ENCODE measurements at regions not wholly inside any gene's neighbourhood (a gene's known extent, or its start where the extent isn't known, plus 50 kb on each side); places are given as distances from the start of the nearest gene placed in this dataset.
A peak's percentile ranks its signal among the peaks of the same experiment; 100 is the strongest.

DNA sequence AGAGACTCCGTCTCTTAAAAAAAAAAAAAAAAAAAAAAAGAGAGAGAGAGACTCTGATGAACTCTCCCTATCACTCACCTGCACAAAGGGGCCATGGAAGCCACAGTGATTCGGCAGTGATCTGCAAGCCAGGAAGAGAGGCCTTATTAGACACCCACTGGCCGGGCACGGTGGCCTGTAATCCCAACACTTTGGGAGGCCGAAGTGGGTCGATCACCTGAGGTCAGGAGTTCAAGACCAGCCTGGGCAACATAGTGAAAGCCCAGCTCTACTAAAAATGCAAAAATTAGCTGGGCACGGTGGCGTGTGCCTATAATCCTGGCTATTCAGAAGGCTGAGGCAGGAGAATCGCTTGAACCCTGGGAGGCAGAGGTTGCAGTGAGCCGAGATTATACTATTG lies 198.5 kb upstream of the WSCD1 start:
- no peaks in the 10 kb centered on the region for H3K9me3 ChIP-seq
- intact Hi-C loops (cut with DNase I), result no loop called here
- WGBS, result 91% methylated on average over 10 of the region's 10 CpGs

DNA sequence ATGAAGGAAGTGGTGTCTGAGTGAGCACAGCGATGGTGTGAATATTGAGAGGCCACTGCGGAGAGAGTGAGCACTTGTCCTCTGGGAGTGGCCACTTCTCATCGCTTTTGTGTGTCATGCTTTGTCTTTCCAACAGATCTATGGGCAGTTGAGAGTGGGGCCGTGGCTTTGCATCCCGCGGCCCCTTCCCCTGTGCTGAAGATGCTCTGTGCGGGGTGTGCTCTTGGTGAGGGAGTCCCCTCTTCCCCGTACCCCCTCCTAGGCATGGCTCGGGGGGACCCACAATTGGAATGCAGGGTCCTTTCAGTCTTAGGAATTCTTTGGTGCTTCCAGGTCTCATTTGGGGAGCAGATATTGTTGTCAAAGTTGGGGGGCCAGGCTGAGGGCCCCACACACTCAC lies 197.3 kb upstream of the WSCD1 start:
- H3K9me3 ChIP-seq, result no peaks in the 10 kb centered on the region
- DNase-seq (ENCODE audit: extremely low spot score), result no peak
- H3K4me1 ChIP-seq, result peaks cover 0 to under 1% (median 0%) of the 10 kb centered on the region in 4 donors
- TF ChIP-seq POLR2AphosphoS5 (IDR thresholded peaks at IDR 0.05) (no peak), POLR2A (IDR thresholded peaks at IDR 0.05; ENCODE audit: low read depth) (no peak), EP300 (IDR thresholded peaks at IDR 0.05) (no peak)
- TF ChIP-seq, protein P1, sequence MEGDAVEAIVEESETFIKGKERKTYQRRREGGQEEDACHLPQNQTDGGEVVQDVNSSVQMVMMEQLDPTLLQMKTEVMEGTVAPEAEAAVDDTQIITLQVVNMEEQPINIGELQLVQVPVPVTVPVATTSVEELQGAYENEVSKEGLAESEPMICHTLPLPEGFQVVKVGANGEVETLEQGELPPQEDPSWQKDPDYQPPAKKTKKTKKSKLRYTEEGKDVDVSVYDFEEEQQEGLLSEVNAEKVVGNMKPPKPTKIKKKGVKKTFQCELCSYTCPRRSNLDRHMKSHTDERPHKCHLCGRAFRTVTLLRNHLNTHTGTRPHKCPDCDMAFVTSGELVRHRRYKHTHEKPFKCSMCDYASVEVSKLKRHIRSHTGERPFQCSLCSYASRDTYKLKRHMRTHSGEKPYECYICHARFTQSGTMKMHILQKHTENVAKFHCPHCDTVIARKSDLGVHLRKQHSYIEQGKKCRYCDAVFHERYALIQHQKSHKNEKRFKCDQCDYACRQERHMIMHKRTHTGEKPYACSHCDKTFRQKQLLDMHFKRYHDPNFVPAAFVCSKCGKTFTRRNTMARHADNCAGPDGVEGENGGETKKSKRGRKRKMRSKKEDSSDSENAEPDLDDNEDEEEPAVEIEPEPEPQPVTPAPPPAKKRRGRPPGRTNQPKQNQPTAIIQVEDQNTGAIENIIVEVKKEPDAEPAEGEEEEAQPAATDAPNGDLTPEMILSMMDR (IDR thresholded peaks at IDR 0.05), result no peak
- intact Hi-C loops (cut with DNase I), result no loop called here
- no peak overlapping the region for H3K27ac ChIP-seq (replicated peaks in 1 of 4)
- no peaks in the 10 kb centered on the region for H3K36me3 ChIP-seq
- H3K27me3 ChIP-seq, result peaks cover 0 to 12% (median 0%) of the 10 kb centered on the region in 4 donors
- 72% methylated on average over 5 of the region's 9 CpGs for WGBS
- no peak overlapping the region for H3K4me3 ChIP-seq

More for the DNA sequence above, 198.5 kb upstream of the WSCD1 start:
- TF ChIP-seq POLR2A (IDR thresholded peaks at IDR 0.05; ENCODE audit: low read depth), result no peak
- TF ChIP-seq, protein P1 (IDR thresholded peaks at IDR 0.05), result no peak
- no peak for TF ChIP-seq EP300 (IDR thresholded peaks at IDR 0.05)
- no peak for TF ChIP-seq POLR2AphosphoS5 (IDR thresholded peaks at IDR 0.05)
- Histone ChIP-seq H3K4me1 (no peaks in the 10 kb centered on the region), H3K27me3 (peaks cover 0 to 7% (median 0%) of the 10 kb centered on the region in 4 donors), H3K27ac (replicated peaks in 1 of 4) (no peak overlapping the region), H3K4me3 (no peak overlapping the region), H3K36me3 (no peaks in the 10 kb centered on the region)
- DNase-seq (ENCODE audit: extremely low spot score), result peak; percentile 21

DNA sequence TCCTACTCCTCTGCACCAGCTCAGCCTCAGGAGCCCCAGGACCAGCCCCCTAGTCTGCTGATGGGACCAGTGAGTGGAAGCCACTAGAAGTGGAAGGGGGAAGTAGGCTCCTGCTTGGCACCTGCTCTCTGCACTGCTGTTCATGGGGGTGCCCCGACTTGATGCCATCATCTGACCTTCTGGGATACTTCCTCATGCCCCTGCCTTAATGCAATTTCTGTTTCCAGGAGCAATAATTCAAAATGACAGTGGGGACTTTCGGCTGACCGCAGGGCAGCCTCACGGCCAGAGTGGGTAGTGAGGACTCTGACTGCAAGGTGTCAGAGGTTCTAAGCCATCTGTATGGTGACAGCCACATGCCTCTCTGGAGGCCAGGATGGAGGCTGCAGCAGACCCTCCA lies 196.4 kb upstream of the WSCD1 start:
- Histone ChIP-seq H3K27me3 (peaks cover 0 to 12% (median 0%) of the 10 kb centered on the region in 4 donors), H3K36me3 (no peaks in the 10 kb centered on the region), H3K9me3 (no peaks in the 10 kb centered on the region), H3K27ac (replicated peaks in 1 of 4) (no peak overlapping the region), H3K4me1 (peaks cover 0 to 7% (median 0%) of the 10 kb centered on the region in 4 donors), H3K4me3 (no peak overlapping the region)
- TF ChIP-seq EP300 (IDR thresholded peaks at IDR 0.05), result no peak
- TF ChIP-seq POLR2AphosphoS5 (IDR thresholded peaks at IDR 0.05), result no peak
- TF ChIP-seq POLR2A (IDR thresholded peaks at IDR 0.05; ENCODE audit: low read depth), result no peak
- TF ChIP-seq, protein P1 (IDR thresholded peaks at IDR 0.05), result no peak
- no peak for DNase-seq (ENCODE audit: extremely low spot score)
- 54% methylated on average over 4 of the region's 4 CpGs for WGBS
- intact Hi-C loops (cut with DNase I), result no loop called here

DNA sequence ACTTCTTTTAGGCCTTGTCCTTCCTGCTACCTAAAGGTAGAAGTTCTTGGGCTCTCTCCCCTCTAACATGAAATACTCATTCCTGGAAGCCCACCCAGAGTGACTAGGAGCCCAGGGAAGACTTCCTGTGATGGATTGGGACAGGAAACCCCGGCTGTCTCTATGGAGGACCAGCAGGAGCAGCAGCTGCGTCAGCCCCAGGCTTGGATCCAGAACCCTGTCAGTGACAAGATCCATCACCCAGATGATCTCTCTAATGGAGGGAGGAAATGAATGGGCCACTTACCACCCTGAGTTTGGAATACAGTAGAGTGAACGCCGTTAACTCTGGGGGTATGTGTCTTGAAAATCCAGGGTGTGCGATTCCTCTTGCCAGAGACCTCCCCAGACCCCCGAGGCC lies 195.7 kb upstream of the WSCD1 start:
- 49% methylated on average over 6 of the region's 6 CpGs for WGBS
- peaks cover 0 to 16% (median 0%) of the 10 kb centered on the region in 4 donors for H3K27me3 ChIP-seq
- DNase-seq (ENCODE audit: extremely low spot score), result no peak

More for the DNA sequence above, 195.7 kb upstream of the WSCD1 start:
- Histone ChIP-seq H3K4me3 (no peak overlapping the region), H3K36me3 (no peaks in the 10 kb centered on the region), H3K4me1 (peaks cover 0 to 7% (median 0%) of the 10 kb centered on the region in 4 donors), H3K9me3 (no peaks in the 10 kb centered on the region), H3K27ac (replicated peaks in 1 of 4) (no peak overlapping the region)
- TF ChIP-seq POLR2A (IDR thresholded peaks at IDR 0.05; ENCODE audit: low read depth) (no peak), EP300 (IDR thresholded peaks at IDR 0.05) (no peak), POLR2AphosphoS5 (IDR thresholded peaks at IDR 0.05) (no peak)
- TF ChIP-seq, protein P1 (IDR thresholded peaks at IDR 0.05), result no peak
- intact Hi-C loops (cut with DNase I), result no loop called here

Measured in esophagus muscularis mucosa (tissue), 4 donors.